ENCODE measurements at regions not wholly inside any gene's neighbourhood (a gene's known extent, or its start where the extent isn't known, plus 50 kb on each side); places are given as distances from the start of the nearest gene placed in this dataset.

DNA sequence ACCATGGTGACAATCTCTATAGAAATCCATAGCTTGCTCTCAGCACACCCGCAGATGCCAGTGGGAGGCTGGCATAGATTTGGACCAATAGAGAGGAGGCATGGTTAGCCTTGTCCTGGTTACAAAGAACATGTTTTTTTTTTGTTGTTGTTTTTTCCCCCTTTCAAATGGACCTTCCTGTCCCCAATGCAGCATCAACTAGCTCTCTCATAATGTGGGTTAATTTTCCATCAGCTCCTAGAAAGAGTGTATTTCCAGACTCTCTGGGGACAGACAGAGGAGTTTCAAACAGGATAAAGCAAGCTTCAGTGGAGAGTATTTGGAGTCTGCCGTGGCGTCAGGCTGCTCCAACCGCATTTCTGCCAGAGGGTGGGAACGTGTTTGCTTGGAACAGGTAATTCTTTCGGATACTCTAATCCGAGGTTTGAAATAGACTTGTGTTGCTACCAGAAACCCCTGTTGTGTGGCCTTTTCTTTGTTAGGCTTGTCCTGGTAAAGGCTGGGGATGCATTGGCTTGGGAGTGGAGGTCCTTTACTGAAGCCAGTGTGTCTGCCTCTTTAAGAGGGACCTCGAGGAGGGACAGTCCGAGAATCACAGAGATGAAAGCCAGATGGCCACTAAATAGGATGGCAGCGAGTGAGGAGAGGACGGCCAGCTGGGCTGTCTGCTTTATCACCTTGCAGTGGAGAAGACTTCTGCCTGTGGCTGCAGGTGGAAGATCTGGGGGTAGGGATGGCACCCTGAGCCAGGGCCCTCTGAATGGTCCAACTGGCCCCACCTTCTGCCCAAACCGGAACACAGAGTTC lies 130.5 kb upstream of the CPEB4 start:
- TF ChIP-seq POLR2AphosphoS5 (IDR thresholded peaks at IDR 0.05; ENCODE audit: low read depth, low read length): no peak
- TF ChIP-seq, protein P1, sequence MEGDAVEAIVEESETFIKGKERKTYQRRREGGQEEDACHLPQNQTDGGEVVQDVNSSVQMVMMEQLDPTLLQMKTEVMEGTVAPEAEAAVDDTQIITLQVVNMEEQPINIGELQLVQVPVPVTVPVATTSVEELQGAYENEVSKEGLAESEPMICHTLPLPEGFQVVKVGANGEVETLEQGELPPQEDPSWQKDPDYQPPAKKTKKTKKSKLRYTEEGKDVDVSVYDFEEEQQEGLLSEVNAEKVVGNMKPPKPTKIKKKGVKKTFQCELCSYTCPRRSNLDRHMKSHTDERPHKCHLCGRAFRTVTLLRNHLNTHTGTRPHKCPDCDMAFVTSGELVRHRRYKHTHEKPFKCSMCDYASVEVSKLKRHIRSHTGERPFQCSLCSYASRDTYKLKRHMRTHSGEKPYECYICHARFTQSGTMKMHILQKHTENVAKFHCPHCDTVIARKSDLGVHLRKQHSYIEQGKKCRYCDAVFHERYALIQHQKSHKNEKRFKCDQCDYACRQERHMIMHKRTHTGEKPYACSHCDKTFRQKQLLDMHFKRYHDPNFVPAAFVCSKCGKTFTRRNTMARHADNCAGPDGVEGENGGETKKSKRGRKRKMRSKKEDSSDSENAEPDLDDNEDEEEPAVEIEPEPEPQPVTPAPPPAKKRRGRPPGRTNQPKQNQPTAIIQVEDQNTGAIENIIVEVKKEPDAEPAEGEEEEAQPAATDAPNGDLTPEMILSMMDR (IDR thresholded peaks at IDR 0.05): no peak
- no peak for TF ChIP-seq SIN3A (IDR thresholded peaks at IDR 0.05; ENCODE audit: borderline replicate concordance, insufficient read depth, low read depth, low read length)
- TF ChIP-seq, protein P2, sequence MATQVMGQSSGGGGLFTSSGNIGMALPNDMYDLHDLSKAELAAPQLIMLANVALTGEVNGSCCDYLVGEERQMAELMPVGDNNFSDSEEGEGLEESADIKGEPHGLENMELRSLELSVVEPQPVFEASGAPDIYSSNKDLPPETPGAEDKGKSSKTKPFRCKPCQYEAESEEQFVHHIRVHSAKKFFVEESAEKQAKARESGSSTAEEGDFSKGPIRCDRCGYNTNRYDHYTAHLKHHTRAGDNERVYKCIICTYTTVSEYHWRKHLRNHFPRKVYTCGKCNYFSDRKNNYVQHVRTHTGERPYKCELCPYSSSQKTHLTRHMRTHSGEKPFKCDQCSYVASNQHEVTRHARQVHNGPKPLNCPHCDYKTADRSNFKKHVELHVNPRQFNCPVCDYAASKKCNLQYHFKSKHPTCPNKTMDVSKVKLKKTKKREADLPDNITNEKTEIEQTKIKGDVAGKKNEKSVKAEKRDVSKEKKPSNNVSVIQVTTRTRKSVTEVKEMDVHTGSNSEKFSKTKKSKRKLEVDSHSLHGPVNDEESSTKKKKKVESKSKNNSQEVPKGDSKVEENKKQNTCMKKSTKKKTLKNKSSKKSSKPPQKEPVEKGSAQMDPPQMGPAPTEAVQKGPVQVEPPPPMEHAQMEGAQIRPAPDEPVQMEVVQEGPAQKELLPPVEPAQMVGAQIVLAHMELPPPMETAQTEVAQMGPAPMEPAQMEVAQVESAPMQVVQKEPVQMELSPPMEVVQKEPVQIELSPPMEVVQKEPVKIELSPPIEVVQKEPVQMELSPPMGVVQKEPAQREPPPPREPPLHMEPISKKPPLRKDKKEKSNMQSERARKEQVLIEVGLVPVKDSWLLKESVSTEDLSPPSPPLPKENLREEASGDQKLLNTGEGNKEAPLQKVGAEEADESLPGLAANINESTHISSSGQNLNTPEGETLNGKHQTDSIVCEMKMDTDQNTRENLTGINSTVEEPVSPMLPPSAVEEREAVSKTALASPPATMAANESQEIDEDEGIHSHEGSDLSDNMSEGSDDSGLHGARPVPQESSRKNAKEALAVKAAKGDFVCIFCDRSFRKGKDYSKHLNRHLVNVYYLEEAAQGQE (IDR thresholded peaks at IDR 0.05; ENCODE audit: insufficient read depth in 1 of 2, low read depth in 2 of 2, low read length in 1 of 2): no peak
- no peak for TF ChIP-seq TCF7L2 (IDR thresholded peaks at IDR 0.05; ENCODE audit: low read depth, low read length)
